NCI-H345 treated with DMSO at 0.1 percent for 48 hours (cell line): ENCODE measurements at regions not wholly inside any gene's neighbourhood (a gene's known extent, or its start where the extent isn't known, plus 50 kb on each side); places are given as distances from the start of the nearest gene placed in this dataset.

Experiments
- DNase-seq: peaks from one replicate; lab custom pipeline; 2025; ENCODE audit not compliant: unreplicated experiment; lab: John Stamatoyannopoulos, UW

GRCh38 chr3:116767726-116768125 is 58.1 kb downstream of the TUSC7 start:
- no peak for DNase-seq

GRCh38 chr3:116770815-116771450 is 61.4 kb downstream of the TUSC7 start:
- peak; percentile 51 for DNase-seq

GRCh38 chr3:116776880-116777785 is 67.6 kb downstream of the TUSC7 start:
- DNase-seq = no peak

GRCh38 chr3:116785226-116785625 is 75.6 kb downstream of the TUSC7 start:
- no peak for DNase-seq

- DNase-seq = no peak
These were observed 93.1 kb downstream of the TUSC7 start for GRCh38 chr3:116802651-116803050.

GRCh38 chr3:116806351-116806750 is 96.8 kb downstream of the TUSC7 start:
- DNase-seq = no peak

- no peak for DNase-seq
These were observed 99.1 kb downstream of the TUSC7 start for GRCh38 chr3:116808725-116809124.

- no peak for DNase-seq
These were observed 99.6 kb downstream of the TUSC7 start for GRCh38 chr3:116809208-116809607.

GRCh38 chr3:116811754-116812153 is 102.2 kb downstream of the TUSC7 start:
- DNase-seq = no peak

- DNase-seq = no peak
These were observed 103.4 kb downstream of the TUSC7 start for GRCh38 chr3:116812949-116813348.

- DNase-seq = no peak
These were observed 105.7 kb downstream of the TUSC7 start for GRCh38 chr3:116815321-116815720.

GRCh38 chr3:116815831-116816588 is 106.4 kb downstream of the TUSC7 start:
- DNase-seq = no peak

GRCh38 chr3:116821371-116821770 is 111.8 kb downstream of the TUSC7 start:
- DNase-seq = no peak

- no peak for DNase-seq
These were observed 114.6 kb downstream of the TUSC7 start for GRCh38 chr3:116824208-116824607.

- no peak for DNase-seq
These were observed 123.6 kb downstream of the TUSC7 start for GRCh38 chr3:116833202-116833601.

GRCh38 chr3:116834816-116835215 is 125.2 kb downstream of the TUSC7 start:
- no peak for DNase-seq

GRCh38 chr3:116835658-116836057 is 126.1 kb downstream of the TUSC7 start:
- DNase-seq = no peak

- DNase-seq = no peak
These were observed 126.7 kb downstream of the TUSC7 start for GRCh38 chr3:116836286-116836685.

GRCh38 chr3:116837483-116837882 is 127.9 kb downstream of the TUSC7 start:
- DNase-seq = no peak

- no peak for DNase-seq
These were observed 131.6 kb downstream of the TUSC7 start for GRCh38 chr3:116841003-116841735.
